ENCODE measurements at regions not wholly inside any gene's neighbourhood (a gene's known extent, or its start where the extent isn't known, plus 50 kb on each side); places are given as distances from the start of the nearest gene placed in this dataset.

DNA sequence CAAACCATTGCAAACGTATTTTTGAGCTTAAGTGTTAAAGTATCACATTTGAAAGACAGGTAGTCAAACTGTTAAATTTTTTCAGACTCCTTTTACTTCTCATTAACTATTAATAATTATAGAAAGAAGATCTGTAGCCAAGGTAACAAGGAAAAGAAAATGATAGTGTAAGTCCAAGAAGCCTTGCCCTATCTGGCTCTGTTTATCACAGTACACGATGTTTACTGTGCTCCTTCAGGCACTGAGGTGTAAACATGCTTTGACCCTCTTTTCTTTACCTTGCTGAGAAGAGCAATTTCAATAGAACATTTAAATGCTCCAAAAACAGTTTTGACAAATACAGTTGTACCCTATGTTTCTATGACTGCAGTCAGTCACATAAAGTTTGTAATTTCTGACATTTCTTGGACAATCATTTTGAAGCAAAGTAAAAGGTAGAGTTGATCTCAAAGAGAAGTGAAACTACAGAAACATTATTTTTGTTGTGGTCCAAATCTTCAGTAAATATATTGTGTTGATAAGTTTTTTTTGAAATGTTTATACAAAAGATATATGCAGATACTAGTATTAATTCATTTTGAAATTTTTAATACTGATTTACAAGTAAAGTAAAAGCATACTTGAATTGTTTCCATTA, 152.6 kb upstream of the KYNU start:
- no peak for TF ChIP-seq POLR2A (IDR thresholded peaks at IDR 0.05)
- TF ChIP-seq, protein P1, sequence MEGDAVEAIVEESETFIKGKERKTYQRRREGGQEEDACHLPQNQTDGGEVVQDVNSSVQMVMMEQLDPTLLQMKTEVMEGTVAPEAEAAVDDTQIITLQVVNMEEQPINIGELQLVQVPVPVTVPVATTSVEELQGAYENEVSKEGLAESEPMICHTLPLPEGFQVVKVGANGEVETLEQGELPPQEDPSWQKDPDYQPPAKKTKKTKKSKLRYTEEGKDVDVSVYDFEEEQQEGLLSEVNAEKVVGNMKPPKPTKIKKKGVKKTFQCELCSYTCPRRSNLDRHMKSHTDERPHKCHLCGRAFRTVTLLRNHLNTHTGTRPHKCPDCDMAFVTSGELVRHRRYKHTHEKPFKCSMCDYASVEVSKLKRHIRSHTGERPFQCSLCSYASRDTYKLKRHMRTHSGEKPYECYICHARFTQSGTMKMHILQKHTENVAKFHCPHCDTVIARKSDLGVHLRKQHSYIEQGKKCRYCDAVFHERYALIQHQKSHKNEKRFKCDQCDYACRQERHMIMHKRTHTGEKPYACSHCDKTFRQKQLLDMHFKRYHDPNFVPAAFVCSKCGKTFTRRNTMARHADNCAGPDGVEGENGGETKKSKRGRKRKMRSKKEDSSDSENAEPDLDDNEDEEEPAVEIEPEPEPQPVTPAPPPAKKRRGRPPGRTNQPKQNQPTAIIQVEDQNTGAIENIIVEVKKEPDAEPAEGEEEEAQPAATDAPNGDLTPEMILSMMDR (IDR thresholded peaks at IDR 0.05 in 4 of 5, conservative IDR thresholded peaks at IDR 0.05 in 1 of 5): no peak

Data from gastrocnemius medialis (tissue), 4 donors.